ENCODE measurements at regions not wholly inside any gene's neighbourhood (a gene's known extent, or its start where the extent isn't known, plus 50 kb on each side); places are given as distances from the start of the nearest gene placed in this dataset.

DNA sequence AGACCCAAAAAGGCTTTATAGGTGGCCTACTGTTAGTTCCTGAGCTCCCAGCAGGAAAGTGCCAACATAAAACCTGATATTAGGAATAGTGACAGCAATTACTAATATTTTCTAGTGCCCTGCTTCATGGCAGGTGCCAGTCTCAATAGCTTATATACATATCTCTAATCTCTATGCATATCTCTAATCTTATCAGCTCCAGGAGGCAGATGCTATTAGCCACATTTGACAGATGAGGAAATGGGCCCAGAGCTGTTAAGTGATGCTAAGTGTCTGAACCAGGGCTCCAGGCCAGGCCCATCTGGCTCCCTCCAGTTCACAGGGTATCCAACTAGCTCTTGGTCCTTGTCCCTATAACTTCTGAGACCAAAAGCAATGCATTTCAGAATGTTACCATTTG lies 142.5 kb downstream of the CHIC2 start:
- no peak overlapping the region for H3K27ac ChIP-seq (ENCODE audit: insufficient read depth in 1 of 2, low read depth in 1 of 2, low read length in 2 of 2, poor library complexity in 1 of 2, severe bottlenecking in 2 of 2)
- no peak overlapping the region for H3K4me3 ChIP-seq (ENCODE audit: control insufficient read depth in 1 of 7, extremely low read depth in 1 of 7, insufficient read depth in 4 of 7, low read depth in 2 of 7, low read length in 6 of 7)
- DNase-seq = no peak
- H3K4me1 ChIP-seq (ENCODE audit: control extremely low read depth in 1 of 4, control insufficient read depth in 4 of 4, insufficient read depth in 4 of 4, low read length in 3 of 4) = peaks cover 0 to 7% (median 2%) of the 10 kb centered on the region in 4 experiments
- H3K27me3 ChIP-seq (replicated peaks in 2 of 5; ENCODE audit: control insufficient read depth in 4 of 5, insufficient read depth in 5 of 5, low read length in 4 of 5) = peaks cover 0 to 2% (median 0%) of the 10 kb centered on the region in 5 experiments
- ChIA-PET POLR2A (no interaction called here), CTCF (interaction anchor here (1.2 to 4.9 kb wide), 7 partner anchors 9 to 303 kb away, joined by 3 to 52 read pairs (median 3); no protein-coding TSS in a partner anchor)
- H3K9me3 ChIP-seq (ENCODE audit: control extremely low read depth in 1 of 5, control insufficient read depth in 4 of 5, insufficient read depth in 2 of 5, low read depth in 1 of 5, low read length in 4 of 5) = no peaks in the 10 kb centered on the region
- no peaks in the 10 kb centered on the region for H3K36me3 ChIP-seq (ENCODE audit: control insufficient read depth in 4 of 4, insufficient read depth in 4 of 4, low read length in 3 of 4)

DNA sequence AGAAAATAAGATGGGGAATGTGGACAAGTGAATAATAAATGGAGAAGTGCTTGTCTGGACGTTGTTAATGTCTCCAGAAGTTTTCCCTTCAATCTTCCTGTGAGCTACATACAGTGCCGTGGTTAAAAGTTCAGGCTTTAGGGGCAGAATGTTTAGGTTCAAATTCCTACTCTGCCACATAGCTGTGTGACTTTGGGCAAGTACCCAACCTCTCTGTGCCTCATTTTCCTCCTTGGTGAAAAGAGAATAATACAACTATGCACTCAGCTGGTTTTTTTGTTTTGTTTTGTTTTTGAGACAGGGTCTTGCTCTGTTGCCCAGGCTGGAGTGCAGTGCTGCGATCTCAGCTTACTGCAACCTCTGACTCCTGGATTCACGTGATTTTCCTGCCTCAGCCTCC lies 143.5 kb downstream of the CHIC2 start:
- Histone ChIP-seq H3K4me1 (ENCODE audit: control extremely low read depth in 1 of 4, control insufficient read depth in 4 of 4, insufficient read depth in 4 of 4, low read length in 3 of 4) (peaks cover 0 to 7% (median 2%) of the 10 kb centered on the region in 4 experiments), H3K9me3 (ENCODE audit: control extremely low read depth in 1 of 5, control insufficient read depth in 4 of 5, insufficient read depth in 2 of 5, low read depth in 1 of 5, low read length in 4 of 5) (no peaks in the 10 kb centered on the region), H3K27me3 (replicated peaks in 2 of 5; ENCODE audit: control insufficient read depth in 4 of 5, insufficient read depth in 5 of 5, low read length in 4 of 5) (peaks cover 0 to 1% (median 0%) of the 10 kb centered on the region in 5 experiments), H3K36me3 (ENCODE audit: control insufficient read depth in 4 of 4, insufficient read depth in 4 of 4, low read length in 3 of 4) (no peaks in the 10 kb centered on the region), H3K27ac (ENCODE audit: insufficient read depth in 1 of 2, low read depth in 1 of 2, low read length in 2 of 2, poor library complexity in 1 of 2, severe bottlenecking in 2 of 2) (no peak overlapping the region), H3K4me3 (ENCODE audit: control insufficient read depth in 1 of 7, extremely low read depth in 1 of 7, insufficient read depth in 4 of 7, low read depth in 2 of 7, low read length in 6 of 7) (no peak overlapping the region)
- WGBS (ENCODE audit: insufficient coverage) = 92% methylated on average over 4 of the region's 4 CpGs
- ChIA-PET CTCF (interaction anchor here (0.6 to 4.9 kb wide), 7 partner anchors 10 to 300 kb away, joined by 3 to 52 read pairs (median 4); no protein-coding TSS in a partner anchor), POLR2A (no interaction called here)
- no peak for DNase-seq

DNA sequence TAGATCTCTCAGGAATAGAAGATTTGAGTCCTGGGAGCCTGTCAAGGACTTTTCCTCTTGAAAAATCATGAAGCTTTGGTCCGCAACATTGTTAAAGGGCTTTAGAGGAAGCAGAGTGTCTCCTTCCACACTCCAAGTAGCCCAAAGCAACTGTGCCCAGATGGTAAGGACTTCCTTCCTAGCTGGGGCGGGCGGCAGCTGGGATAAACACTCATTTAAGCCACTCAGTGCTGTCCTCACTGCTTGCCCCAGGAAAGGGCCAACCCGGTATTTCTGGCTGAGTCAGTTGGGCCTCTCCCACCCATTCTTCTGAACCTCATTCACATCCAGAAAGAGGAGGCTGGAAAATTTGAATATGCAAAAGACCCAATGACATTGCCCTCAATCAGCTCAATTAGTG lies 144.3 kb downstream of the CHIC2 start:
- no peak overlapping the region for H3K4me3 ChIP-seq (ENCODE audit: control insufficient read depth in 1 of 7, extremely low read depth in 1 of 7, insufficient read depth in 4 of 7, low read depth in 2 of 7, low read length in 6 of 7)
- ChIA-PET CTCF (interaction anchor here (0.6 to 4.9 kb wide), 6 partner anchors 11 to 301 kb away, joined by 3 to 52 read pairs (median 4); no protein-coding TSS in a partner anchor), POLR2A (no interaction called here)
- H3K9me3 ChIP-seq (ENCODE audit: control extremely low read depth in 1 of 5, control insufficient read depth in 4 of 5, insufficient read depth in 2 of 5, low read depth in 1 of 5, low read length in 4 of 5) = no peaks in the 10 kb centered on the region
- peaks cover 0 to 7% (median 2%) of the 10 kb centered on the region in 4 experiments for H3K4me1 ChIP-seq (ENCODE audit: control extremely low read depth in 1 of 4, control insufficient read depth in 4 of 4, insufficient read depth in 4 of 4, low read length in 3 of 4)
- peaks cover 0 to 1% (median 0%) of the 10 kb centered on the region in 5 experiments for H3K27me3 ChIP-seq (replicated peaks in 2 of 5; ENCODE audit: control insufficient read depth in 4 of 5, insufficient read depth in 5 of 5, low read length in 4 of 5)
- 5% methylated on average over 4 of the region's 4 CpGs for WGBS (ENCODE audit: insufficient coverage)
- H3K27ac ChIP-seq (ENCODE audit: insufficient read depth in 1 of 2, low read depth in 1 of 2, low read length in 2 of 2, poor library complexity in 1 of 2, severe bottlenecking in 2 of 2) = no peak overlapping the region
- DNase-seq = peak in 2 of 3 donors; percentile 31 to 41
- H3K36me3 ChIP-seq (ENCODE audit: control insufficient read depth in 4 of 4, insufficient read depth in 4 of 4, low read length in 3 of 4) = no peaks in the 10 kb centered on the region

DNA sequence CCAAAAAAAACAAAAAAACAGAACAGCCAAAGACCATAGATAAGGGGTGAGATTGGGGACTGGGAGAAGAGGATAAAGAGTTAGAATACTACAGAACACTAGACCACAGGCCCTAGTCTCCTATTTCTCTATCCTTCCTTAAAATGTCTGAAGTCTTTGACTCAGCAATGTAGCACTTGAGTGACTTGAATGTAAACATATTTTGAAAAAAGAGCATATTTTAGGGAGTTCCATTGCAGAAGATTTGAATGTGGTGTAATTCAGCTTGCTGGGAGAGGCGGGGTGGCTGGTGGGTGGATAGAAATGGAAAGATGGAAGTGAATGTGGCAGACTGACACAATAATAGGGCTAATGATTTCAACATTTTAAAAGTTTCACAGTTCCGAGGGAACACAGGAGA lies 144.9 kb downstream of the CHIC2 start:
- peaks cover 0 to 10% (median 2%) of the 10 kb centered on the region in 4 experiments for H3K4me1 ChIP-seq (ENCODE audit: control extremely low read depth in 1 of 4, control insufficient read depth in 4 of 4, insufficient read depth in 4 of 4, low read length in 3 of 4)
- CTCF ChIA-PET = interaction anchor here (0.9 to 4.9 kb wide), 4 partner anchors 10 to 293 kb away, joined by 3 to 52 read pairs (median 13); no protein-coding TSS in a partner anchor
- 100% methylated on average over 1 of the region's 2 CpGs for WGBS (ENCODE audit: insufficient coverage)
- H3K4me3 ChIP-seq (ENCODE audit: control insufficient read depth in 1 of 7, extremely low read depth in 1 of 7, insufficient read depth in 4 of 7, low read depth in 2 of 7, low read length in 6 of 7) = peak overlapping the region in 1 of 7 experiments; percentile 22
- no peaks in the 10 kb centered on the region for H3K36me3 ChIP-seq (ENCODE audit: control insufficient read depth in 4 of 4, insufficient read depth in 4 of 4, low read length in 3 of 4)
- peak in 2 of 3 donors; percentile 30 to 53 for DNase-seq
- H3K27ac ChIP-seq (ENCODE audit: insufficient read depth in 1 of 2, low read depth in 1 of 2, low read length in 2 of 2, poor library complexity in 1 of 2, severe bottlenecking in 2 of 2) = no peak overlapping the region
- H3K27me3 ChIP-seq (replicated peaks in 2 of 5; ENCODE audit: control insufficient read depth in 4 of 5, insufficient read depth in 5 of 5, low read length in 4 of 5) = peaks cover 0 to 1% (median 0%) of the 10 kb centered on the region in 5 experiments
- no peaks in the 10 kb centered on the region for H3K9me3 ChIP-seq (ENCODE audit: control extremely low read depth in 1 of 5, control insufficient read depth in 4 of 5, insufficient read depth in 2 of 5, low read depth in 1 of 5, low read length in 4 of 5)
- POLR2A ChIA-PET = interaction anchor here (0.6 kb wide), 1 partner anchor 11 kb away, joined by 3 read pairs; no protein-coding TSS in a partner anchor

DNA sequence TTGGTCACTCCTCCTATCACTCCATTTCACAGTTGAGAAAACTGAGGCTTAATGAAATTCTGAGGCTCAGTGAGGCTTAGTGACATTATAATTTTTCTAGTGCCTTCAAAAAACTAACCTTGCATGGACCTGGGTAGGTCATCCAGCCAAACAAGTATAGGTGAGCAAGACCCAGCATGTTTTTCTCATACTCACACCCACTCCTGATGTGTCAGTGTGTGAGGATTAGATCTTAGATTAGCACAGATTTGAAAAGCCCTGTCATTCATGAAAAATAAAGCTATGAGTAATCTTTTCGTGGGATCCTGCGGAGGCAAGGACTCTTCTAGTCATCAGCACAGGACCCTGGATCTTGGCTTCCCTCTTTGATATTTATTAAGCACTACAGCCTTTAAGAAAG lies 146.7 kb downstream of the CHIC2 start:
- ChIA-PET POLR2A (no interaction called here), CTCF (no interaction called here)
- H3K27me3 ChIP-seq (replicated peaks in 2 of 5; ENCODE audit: control insufficient read depth in 4 of 5, insufficient read depth in 5 of 5, low read length in 4 of 5) = peaks cover 0 to 1% (median 0%) of the 10 kb centered on the region in 5 experiments
- H3K4me1 ChIP-seq (ENCODE audit: control extremely low read depth in 1 of 4, control insufficient read depth in 4 of 4, insufficient read depth in 4 of 4, low read length in 3 of 4) = peaks cover 0 to 12% (median 2%) of the 10 kb centered on the region in 4 experiments
- no peak overlapping the region for H3K4me3 ChIP-seq (ENCODE audit: control insufficient read depth in 1 of 7, extremely low read depth in 1 of 7, insufficient read depth in 4 of 7, low read depth in 2 of 7, low read length in 6 of 7)
- no peak overlapping the region for H3K27ac ChIP-seq (ENCODE audit: insufficient read depth in 1 of 2, low read depth in 1 of 2, low read length in 2 of 2, poor library complexity in 1 of 2, severe bottlenecking in 2 of 2)
- no peaks in the 10 kb centered on the region for H3K36me3 ChIP-seq (ENCODE audit: control insufficient read depth in 4 of 4, insufficient read depth in 4 of 4, low read length in 3 of 4)
- no peak for DNase-seq
- no peaks in the 10 kb centered on the region for H3K9me3 ChIP-seq (ENCODE audit: control extremely low read depth in 1 of 5, control insufficient read depth in 4 of 5, insufficient read depth in 2 of 5, low read depth in 1 of 5, low read length in 4 of 5)
- WGBS (ENCODE audit: insufficient coverage) = 67% methylated on average over 2 of the region's 2 CpGs

DNA sequence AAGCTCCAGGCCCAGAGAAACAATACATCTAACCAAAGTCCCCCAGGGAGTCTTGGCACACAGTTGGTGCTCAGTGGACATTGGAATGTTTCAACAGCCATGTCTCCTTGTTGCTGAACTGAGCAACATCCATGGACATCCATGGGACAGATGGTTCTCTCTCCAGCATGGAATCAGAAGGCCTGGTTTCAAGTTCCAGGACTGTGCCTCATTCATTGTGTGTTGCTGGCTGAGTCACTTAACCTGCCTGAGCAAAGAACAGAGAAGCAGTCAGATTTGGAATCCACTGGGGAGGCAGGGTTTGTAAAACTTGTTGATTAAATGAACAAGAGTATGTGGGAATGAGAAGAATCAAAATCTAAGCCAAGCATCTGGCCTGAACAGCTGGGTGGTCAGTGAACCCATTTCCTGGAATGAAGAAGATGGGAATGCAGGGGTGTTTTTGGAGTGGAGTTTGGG lies 147.9 kb downstream of the CHIC2 start:
- no peaks in the 10 kb centered on the region for H3K36me3 ChIP-seq (ENCODE audit: control insufficient read depth in 4 of 4, insufficient read depth in 4 of 4, low read length in 3 of 4)
- no peak for DNase-seq
- H3K27ac ChIP-seq (ENCODE audit: insufficient read depth in 1 of 2, low read depth in 1 of 2, low read length in 2 of 2, poor library complexity in 1 of 2, severe bottlenecking in 2 of 2) = no peak overlapping the region
- no peak overlapping the region for H3K4me3 ChIP-seq (ENCODE audit: control insufficient read depth in 1 of 7, extremely low read depth in 1 of 7, insufficient read depth in 4 of 7, low read depth in 2 of 7, low read length in 6 of 7)
- POLR2A ChIA-PET = no interaction called here
- no peaks in the 10 kb centered on the region for H3K9me3 ChIP-seq (ENCODE audit: control extremely low read depth in 1 of 5, control insufficient read depth in 4 of 5, insufficient read depth in 2 of 5, low read depth in 1 of 5, low read length in 4 of 5)
- CTCF ChIA-PET = interaction anchor here (1.4 to 2.0 kb wide), 2 partner anchors 14 to 302 kb away, joined by 5 to 6 read pairs; no protein-coding TSS in a partner anchor
- peaks cover 0 to 1% (median 0%) of the 10 kb centered on the region in 5 experiments for H3K27me3 ChIP-seq (replicated peaks in 2 of 5; ENCODE audit: control insufficient read depth in 4 of 5, insufficient read depth in 5 of 5, low read length in 4 of 5)
- H3K4me1 ChIP-seq (ENCODE audit: control extremely low read depth in 1 of 4, control insufficient read depth in 4 of 4, insufficient read depth in 4 of 4, low read length in 3 of 4) = peaks cover 0 to 12% (median 2%) of the 10 kb centered on the region in 4 experiments

DNA sequence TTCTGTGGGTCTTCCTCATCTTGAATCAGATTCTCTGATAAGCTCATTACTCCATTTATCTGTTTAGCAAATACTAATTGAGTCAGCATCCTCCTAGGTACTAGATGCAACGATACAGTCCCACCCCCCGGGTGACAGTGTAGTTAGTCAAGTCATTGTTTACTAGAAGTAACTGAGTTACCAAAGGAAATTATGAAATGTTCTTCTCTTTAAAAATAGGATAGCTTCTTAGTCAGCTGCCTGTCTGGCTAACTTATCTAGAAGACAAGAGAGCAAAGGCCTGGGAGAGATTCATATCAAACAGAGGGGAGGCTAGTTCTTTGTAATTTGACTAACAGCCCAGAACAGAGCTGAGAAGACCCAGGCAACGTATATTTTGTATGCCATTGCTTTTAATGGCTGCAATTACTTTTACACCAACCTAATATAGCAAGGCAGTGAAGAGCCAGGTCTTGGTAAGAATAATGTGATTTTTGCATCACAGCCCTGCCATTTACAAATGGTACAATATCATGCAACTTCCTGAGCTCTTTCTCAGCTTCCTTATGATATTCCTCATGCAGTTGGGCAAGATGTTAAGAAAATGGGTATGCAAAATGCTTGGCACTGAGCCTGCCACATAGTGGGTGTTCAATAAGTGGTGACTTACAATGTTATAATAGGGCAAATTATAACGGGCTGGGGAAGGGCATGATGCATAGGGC lies 149.9 kb downstream of the CHIC2 start:
- POLR2A ChIA-PET = no interaction called here
- Histone ChIP-seq H3K4me1 (ENCODE audit: control extremely low read depth in 1 of 4, control insufficient read depth in 4 of 4, insufficient read depth in 4 of 4, low read length in 3 of 4) (peaks cover 0 to 6% (median 0%) of the 10 kb centered on the region in 4 experiments), H3K36me3 (ENCODE audit: control insufficient read depth in 4 of 4, insufficient read depth in 4 of 4, low read length in 3 of 4) (no peaks in the 10 kb centered on the region), H3K4me3 (ENCODE audit: control insufficient read depth in 1 of 7, extremely low read depth in 1 of 7, insufficient read depth in 4 of 7, low read depth in 2 of 7, low read length in 6 of 7) (no peak overlapping the region), H3K9me3 (ENCODE audit: control extremely low read depth in 1 of 5, control insufficient read depth in 4 of 5, insufficient read depth in 2 of 5, low read depth in 1 of 5, low read length in 4 of 5) (no peaks in the 10 kb centered on the region), H3K27ac (ENCODE audit: insufficient read depth in 1 of 2, low read depth in 1 of 2, low read length in 2 of 2, poor library complexity in 1 of 2, severe bottlenecking in 2 of 2) (no peak overlapping the region), H3K27me3 (replicated peaks in 2 of 5; ENCODE audit: control insufficient read depth in 4 of 5, insufficient read depth in 5 of 5, low read length in 4 of 5) (peaks cover 0 to 4% (median 0%) of the 10 kb centered on the region in 5 experiments)
- peak; percentile 38 to 77 (median 76) for DNase-seq
- WGBS (ENCODE audit: insufficient coverage) = 82% methylated on average over 3 of the region's 4 CpGs
- CTCF ChIA-PET = interaction anchor here (0.9 to 2.0 kb wide), 7 partner anchors 11 to 320 kb away, joined by 3 to 9 read pairs (median 6); partner anchors contain the start of gene PDGFRA

Data from common myeloid progenitor, CD34-positive (primary cell).